ENCODE measurements at regions not wholly inside any gene's neighbourhood (a gene's known extent, or its start where the extent isn't known, plus 50 kb on each side); places are given as distances from the start of the nearest gene placed in this dataset.
"Not testable (repeated sequence)": the region's sequence is repeated elsewhere in the genome, so short reads cannot be mapped to it uniquely, and the experiment has no call there.

DNA sequence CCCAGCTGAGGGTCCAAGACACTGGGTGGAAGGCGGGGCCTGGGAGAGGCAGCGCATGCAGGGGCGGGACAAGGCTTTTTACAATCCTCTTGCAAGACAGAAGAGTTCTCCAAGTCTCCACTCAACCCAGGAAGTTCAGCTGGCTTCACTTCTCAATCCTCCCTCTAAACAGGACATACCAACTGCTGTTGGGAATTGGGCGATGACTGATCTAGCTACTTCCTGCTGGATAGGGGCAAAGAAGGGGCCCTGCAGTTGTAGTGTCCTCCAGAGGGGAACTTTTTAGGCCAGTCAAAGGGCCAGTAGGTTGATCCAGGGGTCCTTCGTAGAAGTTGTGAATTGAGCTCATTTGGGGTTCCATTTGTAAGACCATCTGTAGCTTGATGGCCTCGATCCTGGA, 94.6 kb upstream of the TERB2 start:
- no peak overlapping the region for H3K27ac Mint-ChIP-seq (ENCODE audit: unreplicated experiment)

DNA sequence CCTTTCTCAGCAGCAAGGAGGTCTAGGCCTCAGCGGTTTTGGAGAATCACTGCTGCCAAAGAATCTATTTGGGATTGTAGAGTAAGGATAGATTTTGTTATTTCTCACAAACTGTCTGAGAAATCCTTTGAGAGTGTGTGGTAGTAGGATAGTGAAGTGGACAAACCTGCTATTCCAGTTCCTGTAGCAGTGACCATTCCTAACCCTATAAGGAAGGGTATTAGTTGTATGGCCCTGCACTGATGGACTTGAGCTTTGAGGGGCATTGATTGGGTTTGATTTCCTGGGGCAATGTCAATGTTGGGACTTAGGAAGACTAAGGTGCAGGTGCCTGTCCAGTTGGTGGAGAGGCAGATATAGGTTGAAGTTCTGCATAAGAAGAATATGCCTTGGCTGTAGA, 93.6 kb upstream of the TERB2 start:
- H3K4me1 Mint-ChIP-seq (ENCODE audit: unreplicated experiment); H3K9me3 Mint-ChIP-seq (ENCODE audit: unreplicated experiment); H3K27ac Mint-ChIP-seq (ENCODE audit: unreplicated experiment); H3K27me3 Mint-ChIP-seq (ENCODE audit: unreplicated experiment); DNase-seq (ENCODE audit: low spot score): not testable (repeated sequence)
- H3K36me3 Mint-ChIP-seq (ENCODE audit: low read depth, unreplicated experiment), result peaks cover 20% of the 10 kb centered on the region
- H3K4me3 Mint-ChIP-seq (ENCODE audit: unreplicated experiment), result peak overlapping the region; percentile 29

More for the DNA sequence above, 94.6 kb upstream of the TERB2 start:
- H3K27me3 Mint-ChIP-seq (ENCODE audit: unreplicated experiment), result peaks cover 8% of the 10 kb centered on the region
- no peaks in the 10 kb centered on the region for H3K4me1 Mint-ChIP-seq (ENCODE audit: unreplicated experiment)
- no peak for DNase-seq (ENCODE audit: low spot score)
- TF ChIP-seq, protein P1, sequence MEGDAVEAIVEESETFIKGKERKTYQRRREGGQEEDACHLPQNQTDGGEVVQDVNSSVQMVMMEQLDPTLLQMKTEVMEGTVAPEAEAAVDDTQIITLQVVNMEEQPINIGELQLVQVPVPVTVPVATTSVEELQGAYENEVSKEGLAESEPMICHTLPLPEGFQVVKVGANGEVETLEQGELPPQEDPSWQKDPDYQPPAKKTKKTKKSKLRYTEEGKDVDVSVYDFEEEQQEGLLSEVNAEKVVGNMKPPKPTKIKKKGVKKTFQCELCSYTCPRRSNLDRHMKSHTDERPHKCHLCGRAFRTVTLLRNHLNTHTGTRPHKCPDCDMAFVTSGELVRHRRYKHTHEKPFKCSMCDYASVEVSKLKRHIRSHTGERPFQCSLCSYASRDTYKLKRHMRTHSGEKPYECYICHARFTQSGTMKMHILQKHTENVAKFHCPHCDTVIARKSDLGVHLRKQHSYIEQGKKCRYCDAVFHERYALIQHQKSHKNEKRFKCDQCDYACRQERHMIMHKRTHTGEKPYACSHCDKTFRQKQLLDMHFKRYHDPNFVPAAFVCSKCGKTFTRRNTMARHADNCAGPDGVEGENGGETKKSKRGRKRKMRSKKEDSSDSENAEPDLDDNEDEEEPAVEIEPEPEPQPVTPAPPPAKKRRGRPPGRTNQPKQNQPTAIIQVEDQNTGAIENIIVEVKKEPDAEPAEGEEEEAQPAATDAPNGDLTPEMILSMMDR (IDR thresholded peaks at IDR 0.05; ENCODE audit: unreplicated experiment), result no peak
- H3K4me3 Mint-ChIP-seq (ENCODE audit: unreplicated experiment), result peak overlapping the region; percentile 31
- peaks cover 5% of the 10 kb centered on the region for H3K9me3 Mint-ChIP-seq (ENCODE audit: unreplicated experiment)
- H3K36me3 Mint-ChIP-seq (ENCODE audit: low read depth, unreplicated experiment), result peaks cover 20% of the 10 kb centered on the region

DNA sequence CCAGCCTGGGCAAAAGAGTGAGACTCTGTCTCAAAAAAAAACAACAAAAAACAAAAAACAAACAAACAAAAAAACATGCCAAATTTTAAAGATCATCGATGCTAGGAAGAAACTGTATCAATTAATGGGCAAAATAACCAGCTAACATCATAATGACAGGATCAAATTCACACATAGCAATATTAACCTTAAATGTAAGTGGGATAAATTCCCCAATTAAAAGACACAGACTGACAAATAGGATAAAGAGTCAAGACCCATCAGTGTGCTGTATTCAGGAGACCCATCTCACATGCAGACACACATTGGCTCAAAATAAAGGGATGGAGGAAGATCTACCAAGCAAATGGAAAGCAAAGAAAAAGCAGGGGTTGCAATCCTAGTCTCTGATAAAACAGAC, 88.4 kb upstream of the TERB2 start:
- H3K9me3 Mint-ChIP-seq (ENCODE audit: unreplicated experiment); H3K36me3 Mint-ChIP-seq (ENCODE audit: low read depth, unreplicated experiment); H3K4me1 Mint-ChIP-seq (ENCODE audit: unreplicated experiment); H3K4me3 Mint-ChIP-seq (ENCODE audit: unreplicated experiment); H3K27ac Mint-ChIP-seq (ENCODE audit: unreplicated experiment); DNase-seq (ENCODE audit: low spot score); H3K27me3 Mint-ChIP-seq (ENCODE audit: unreplicated experiment): not testable (repeated sequence)

DNA sequence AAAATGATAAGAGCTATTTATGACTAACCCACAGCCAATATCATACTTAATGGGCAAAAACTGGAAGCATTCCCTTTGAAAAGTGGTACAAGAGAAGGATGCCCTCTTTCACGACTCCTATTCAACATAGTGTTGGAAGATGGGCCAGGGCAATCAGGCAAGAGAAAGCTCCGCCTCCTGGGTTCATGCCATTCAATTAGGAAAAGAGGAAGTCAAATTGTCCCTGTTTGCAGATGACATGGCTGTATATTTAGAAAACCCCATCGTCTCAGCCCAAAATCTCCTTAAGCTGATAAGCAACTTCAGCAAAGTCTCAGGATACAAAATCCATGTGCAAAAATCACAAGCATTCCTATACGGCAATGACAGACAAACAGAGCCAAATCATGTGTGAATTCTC, 86.4 kb upstream of the TERB2 start:
- H3K4me1 Mint-ChIP-seq (ENCODE audit: unreplicated experiment); H3K27me3 Mint-ChIP-seq (ENCODE audit: unreplicated experiment); H3K36me3 Mint-ChIP-seq (ENCODE audit: low read depth, unreplicated experiment); H3K4me3 Mint-ChIP-seq (ENCODE audit: unreplicated experiment); H3K27ac Mint-ChIP-seq (ENCODE audit: unreplicated experiment); DNase-seq (ENCODE audit: low spot score): not testable (repeated sequence)
- peaks cover 13% of the 10 kb centered on the region for H3K9me3 Mint-ChIP-seq (ENCODE audit: unreplicated experiment)

DNA sequence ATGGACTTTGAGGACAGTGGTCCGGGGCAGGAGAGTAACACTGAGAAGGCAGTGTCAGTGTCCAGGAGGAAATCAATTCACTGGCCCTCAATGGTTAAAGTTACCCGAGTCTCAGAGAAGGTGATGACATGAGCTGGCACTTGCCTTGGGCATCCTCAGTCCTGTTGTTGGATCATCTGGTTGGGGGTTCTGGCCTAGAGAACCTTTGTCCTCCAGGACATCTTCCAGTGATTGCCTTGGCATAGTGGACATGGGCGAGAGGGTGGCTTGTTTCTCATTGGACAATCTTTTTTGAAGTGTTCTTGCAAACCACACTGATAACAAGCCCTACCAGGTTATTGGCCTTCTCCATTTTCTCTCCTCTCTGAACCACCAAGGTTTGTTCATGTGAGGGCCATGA, 83.4 kb upstream of the TERB2 start:
- no peak for DNase-seq (ENCODE audit: low spot score)
- Mint-ChIP-seq H3K27me3 (ENCODE audit: unreplicated experiment) (peaks cover 1% of the 10 kb centered on the region), H3K4me1 (ENCODE audit: unreplicated experiment) (no peaks in the 10 kb centered on the region), H3K27ac (ENCODE audit: unreplicated experiment) (no peak overlapping the region), H3K4me3 (ENCODE audit: unreplicated experiment) (no peak overlapping the region), H3K36me3 (ENCODE audit: low read depth, unreplicated experiment) (peaks cover 12% of the 10 kb centered on the region), H3K9me3 (ENCODE audit: unreplicated experiment) (peaks cover 23% of the 10 kb centered on the region)
- TF ChIP-seq, protein P1 (IDR thresholded peaks at IDR 0.05; ENCODE audit: unreplicated experiment), result no peak

DNA sequence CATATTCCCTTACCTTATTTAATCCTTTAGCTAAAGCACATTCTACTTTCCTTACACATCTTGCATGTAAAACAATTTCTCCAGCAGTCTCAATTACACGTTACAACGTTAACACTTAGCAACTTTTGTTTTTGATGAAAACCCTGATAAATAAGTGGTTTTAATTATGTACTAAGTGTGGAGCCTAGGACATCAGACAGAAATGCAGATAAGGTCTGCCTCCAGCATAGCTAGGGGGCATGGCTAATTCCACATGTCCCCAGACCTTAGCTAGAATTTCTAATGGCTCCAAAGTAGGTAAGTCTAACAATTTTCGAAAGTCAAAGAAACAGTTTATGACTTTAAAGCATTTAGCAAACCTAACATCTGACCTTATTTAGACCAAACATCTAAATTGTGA, 77.4 kb upstream of the TERB2 start:
- peaks cover 18% of the 10 kb centered on the region for H3K36me3 Mint-ChIP-seq (ENCODE audit: low read depth, unreplicated experiment)
- no peak overlapping the region for H3K4me3 Mint-ChIP-seq (ENCODE audit: unreplicated experiment)
- peaks cover 17% of the 10 kb centered on the region for H3K9me3 Mint-ChIP-seq (ENCODE audit: unreplicated experiment)
- peaks cover 3% of the 10 kb centered on the region for H3K27me3 Mint-ChIP-seq (ENCODE audit: unreplicated experiment)
- no peak for DNase-seq (ENCODE audit: low spot score)
- no peak overlapping the region for H3K27ac Mint-ChIP-seq (ENCODE audit: unreplicated experiment)
- TF ChIP-seq, protein P1 (IDR thresholded peaks at IDR 0.05; ENCODE audit: unreplicated experiment), result no peak
- no peaks in the 10 kb centered on the region for H3K4me1 Mint-ChIP-seq (ENCODE audit: unreplicated experiment)

All from endothelial cell (in vitro differentiated cells).